ENCODE measurements at regions not wholly inside any gene's neighbourhood (a gene's known extent, or its start where the extent isn't known, plus 50 kb on each side); places are given as distances from the start of the nearest gene placed in this dataset.

GRCh38 chr5:92730486-92730885, 850.5 kb downstream of the NR2F1-AS1 start:
- TF ChIP-seq NFXL1 (IDR thresholded peaks at IDR 0.05; ENCODE audit: borderline replicate concordance) (no peak), PBX3 (IDR thresholded peaks at IDR 0.05; ENCODE audit: insufficient replicate concordance, low read depth, low read length) (no peak), EGR1 (IDR thresholded peaks at IDR 0.05; ENCODE audit: borderline replicate concordance in 1 of 2, low read depth in 2 of 2, low read length in 2 of 2) (no peak), ZBTB40 (IDR thresholded peaks at IDR 0.05; ENCODE audit: borderline replicate concordance) (no peak), RAD21 (IDR thresholded peaks at IDR 0.05; ENCODE audit: insufficient read depth, low read depth, low read length) (no peak), ELK1 (IDR thresholded peaks at IDR 0.05; ENCODE audit: low read depth, low read length) (no peak), IKZF1 (conservative IDR thresholded peaks at IDR 0.05) (no peak), NFYA (IDR thresholded peaks at IDR 0.05; ENCODE audit: borderline replicate concordance, low read depth, low read length) (no peak), SIN3A (IDR thresholded peaks at IDR 0.05; ENCODE audit: low read depth, low read length) (no peak), POLR2AphosphoS5 (IDR thresholded peaks at IDR 0.05; ENCODE audit: low read length) (no peak), SRF (IDR thresholded peaks at IDR 0.05; ENCODE audit: low read depth in 2 of 2, low read length in 2 of 2) (no peak), SP1 (IDR thresholded peaks at IDR 0.05; ENCODE audit: low read depth, low read length) (no peak), JUND (IDR thresholded peaks at IDR 0.05; ENCODE audit: low read depth, low read length) (no peak)

All from GM12878 (cell line).